GM19455 (cell line): ENCODE measurements at regions not wholly inside any gene's neighbourhood (a gene's known extent, or its start where the extent isn't known, plus 50 kb on each side); places are given as distances from the start of the nearest gene placed in this dataset.

Experiments
- ATAC-seq: cut with Tn5 transposase; IDR thresholded peaks from one replicate; pipeline ENCODE4 v1.9.1; 2021; ENCODE audit not compliant: unreplicated experiment

DNA sequence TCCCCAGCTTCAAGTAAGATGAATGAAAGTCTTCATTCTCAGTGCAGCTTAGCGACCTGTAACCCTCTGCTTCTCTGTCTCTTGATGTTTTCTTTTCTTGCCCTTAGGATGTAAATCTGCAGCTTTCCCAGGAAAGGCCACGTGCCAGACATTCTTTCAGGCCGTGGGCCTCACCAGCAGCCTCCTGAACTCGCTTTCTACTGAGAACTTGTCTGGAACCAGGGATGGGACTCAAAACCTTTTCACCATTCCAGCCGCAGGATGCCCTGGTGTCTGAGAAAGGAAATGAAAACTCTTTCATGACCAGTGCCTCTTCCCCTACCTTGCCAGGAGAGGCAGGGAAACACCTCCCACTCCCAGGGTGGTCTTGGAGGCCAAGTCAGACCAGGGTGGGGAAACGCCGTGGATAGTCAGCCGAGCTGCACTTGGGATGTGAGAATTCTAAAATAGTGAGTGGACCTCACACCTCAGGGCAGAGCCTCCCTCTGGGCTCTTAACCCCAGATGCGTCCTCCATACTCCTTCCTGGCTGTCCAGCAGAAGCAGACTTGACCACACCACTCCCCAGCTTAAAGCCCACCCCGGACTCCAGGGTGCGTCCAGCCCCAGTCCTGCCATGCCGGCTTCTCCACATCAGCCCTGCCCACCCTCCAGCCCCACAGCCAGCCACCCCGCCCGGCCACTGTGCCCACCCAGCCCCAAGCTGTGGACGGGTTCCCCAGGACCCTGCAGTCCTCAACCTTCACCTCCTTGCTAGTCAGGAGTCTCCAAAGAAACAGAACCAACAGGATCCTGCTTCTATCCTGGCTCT lies 115.5 kb downstream of the TWIST2 start:
- ATAC-seq: no peak

- ATAC-seq: no peak
Observed at GRCh38 chr2:238963971-238964328, 116.1 kb downstream of the TWIST2 start.

GRCh38 chr2:238964544-238965067 lies 116.7 kb downstream of the TWIST2 start:
- no peak for ATAC-seq

GRCh38 chr2:238965371-238966071 lies 117.6 kb downstream of the TWIST2 start:
- ATAC-seq: no peak

GRCh38 chr2:238966072-238966937 lies 118.4 kb downstream of the TWIST2 start:
- no peak for ATAC-seq

DNA sequence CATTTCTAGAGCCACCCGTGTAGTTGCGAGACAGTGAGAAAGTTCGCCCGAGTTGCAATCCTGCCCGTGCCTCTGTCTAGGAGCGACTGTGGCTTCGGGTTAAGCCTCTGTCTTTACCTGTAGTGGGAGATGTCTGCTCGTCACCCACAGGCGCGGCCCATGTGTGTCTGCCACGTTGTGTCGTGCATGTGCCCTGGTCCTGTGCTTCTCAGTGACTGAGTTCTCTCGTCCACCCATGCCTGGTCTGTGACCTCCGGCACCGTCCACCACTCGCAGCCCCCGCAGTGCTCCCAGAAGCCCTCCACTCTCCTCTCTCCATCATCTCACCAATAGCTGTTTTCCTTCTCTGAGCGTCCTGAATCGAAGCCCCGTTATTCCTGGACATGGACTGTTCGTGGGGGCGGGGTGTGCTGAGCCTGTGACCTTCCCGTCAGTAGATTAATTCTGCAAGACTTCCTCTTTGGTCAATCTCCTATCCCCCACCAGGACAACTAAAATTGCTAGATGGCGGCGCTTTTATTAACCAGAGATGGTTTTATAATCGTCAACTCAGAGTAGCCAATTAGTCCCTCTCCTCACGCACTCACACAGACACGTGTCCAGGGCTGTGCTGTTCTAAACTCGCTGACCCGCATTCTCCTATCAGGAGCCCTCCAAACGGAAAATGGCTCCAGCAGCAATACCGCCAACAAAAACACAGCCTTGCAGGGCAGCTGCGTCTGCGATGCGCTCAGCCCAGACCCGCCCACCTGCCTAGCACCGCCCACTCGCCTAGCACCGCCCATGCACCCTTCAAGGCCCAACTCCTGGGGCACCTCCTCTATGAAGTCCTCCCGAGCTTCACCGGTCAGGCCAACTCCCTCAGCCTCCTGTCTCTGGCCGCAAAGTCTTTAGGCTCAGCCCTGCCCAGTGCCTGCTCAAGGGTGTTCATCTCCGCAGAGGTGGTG lies 119.4 kb downstream of the TWIST2 start:
- ATAC-seq: no peak

- no peak for ATAC-seq
Observed at GRCh38 chr2:238967978-238968360, 120.1 kb downstream of the TWIST2 start.

DNA sequence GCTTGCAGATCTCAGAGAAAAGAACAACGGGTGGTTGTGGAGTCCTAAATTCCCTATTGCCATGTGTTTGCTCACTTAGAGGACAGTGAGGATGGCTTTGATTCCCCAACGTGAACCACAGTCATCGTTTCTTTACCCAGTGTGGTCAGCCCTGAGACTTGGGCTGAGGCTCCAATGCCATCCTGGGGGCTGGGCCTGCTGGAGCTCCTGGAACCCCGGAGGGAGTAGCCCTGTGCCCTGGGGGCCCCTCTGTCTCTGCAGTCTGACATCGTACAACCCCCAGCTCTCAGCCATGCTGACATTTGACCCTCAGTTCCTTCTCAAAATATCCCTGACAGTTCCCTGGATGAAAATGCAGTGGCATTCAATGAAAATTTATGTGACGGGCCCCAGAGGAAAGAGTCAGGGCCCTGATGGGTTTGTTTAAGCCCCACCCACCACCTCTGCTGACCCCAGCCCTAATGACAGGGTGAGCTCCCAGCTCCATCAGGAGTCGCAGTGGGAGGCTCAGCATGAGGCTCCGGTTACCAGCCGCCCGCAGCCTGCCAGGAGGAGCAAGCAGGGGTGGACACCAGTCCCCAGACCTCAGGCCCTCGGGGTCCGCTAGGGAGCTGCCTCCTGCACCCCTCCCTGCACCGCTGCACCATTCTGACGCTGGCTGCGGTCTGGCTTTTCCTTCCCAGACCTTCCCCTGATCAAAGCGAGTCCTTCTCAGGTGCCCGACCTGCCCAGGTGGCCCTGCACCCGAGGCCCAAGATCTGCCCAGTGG lies 120.9 kb downstream of the TWIST2 start:
- no peak for ATAC-seq

- ATAC-seq: no peak
Observed at GRCh38 chr2:238969857-238970256, 122.0 kb downstream of the TWIST2 start.

GRCh38 chr2:238970553-238971081 lies 122.7 kb downstream of the TWIST2 start:
- peak; percentile 66 for ATAC-seq

- ATAC-seq: no peak
Observed at GRCh38 chr2:238971318-238972145, 123.6 kb downstream of the TWIST2 start.

DNA sequence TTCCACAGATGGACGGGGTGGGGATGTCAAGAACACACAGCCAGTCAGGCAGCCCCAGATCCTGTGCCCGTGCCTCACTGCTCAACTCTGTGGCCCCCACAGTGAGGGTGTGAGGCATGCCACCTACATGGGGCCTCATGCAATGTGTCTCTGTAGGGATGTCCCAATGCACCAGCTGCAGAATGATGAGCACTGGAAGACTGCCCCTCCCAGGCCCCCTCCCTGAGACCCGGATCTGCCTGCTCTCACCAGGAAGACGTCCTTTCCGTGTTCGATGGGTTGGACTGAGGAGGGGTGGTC lies 124.2 kb downstream of the TWIST2 start:
- no peak for ATAC-seq

- ATAC-seq: no peak
Observed at GRCh38 chr2:238973038-238973739, 125.3 kb downstream of the TWIST2 start.

DNA sequence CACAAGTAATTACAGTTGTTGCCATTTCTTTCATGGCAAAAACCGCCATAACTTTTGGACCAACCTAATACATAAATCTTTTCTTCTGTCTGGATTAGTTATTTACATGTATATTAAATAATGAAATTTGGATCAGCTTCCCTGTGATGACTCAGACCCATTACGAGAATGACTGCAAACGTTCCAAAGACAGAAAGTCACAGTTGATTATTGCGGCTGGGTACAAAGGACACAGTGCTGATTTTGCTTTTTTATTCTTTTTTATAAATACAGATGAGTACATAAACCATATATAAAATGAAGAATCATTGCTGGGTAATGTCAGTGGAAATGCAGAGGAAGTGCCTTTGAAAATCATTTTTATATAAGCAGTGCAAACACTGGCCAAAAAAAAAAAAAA lies 126.2 kb downstream of the TWIST2 start:
- ATAC-seq: no peak

- no peak for ATAC-seq
Observed at GRCh38 chr2:238974501-238975166, 126.7 kb downstream of the TWIST2 start.

GRCh38 chr2:238975408-238975807 lies 127.5 kb downstream of the TWIST2 start:
- no peak for ATAC-seq

DNA sequence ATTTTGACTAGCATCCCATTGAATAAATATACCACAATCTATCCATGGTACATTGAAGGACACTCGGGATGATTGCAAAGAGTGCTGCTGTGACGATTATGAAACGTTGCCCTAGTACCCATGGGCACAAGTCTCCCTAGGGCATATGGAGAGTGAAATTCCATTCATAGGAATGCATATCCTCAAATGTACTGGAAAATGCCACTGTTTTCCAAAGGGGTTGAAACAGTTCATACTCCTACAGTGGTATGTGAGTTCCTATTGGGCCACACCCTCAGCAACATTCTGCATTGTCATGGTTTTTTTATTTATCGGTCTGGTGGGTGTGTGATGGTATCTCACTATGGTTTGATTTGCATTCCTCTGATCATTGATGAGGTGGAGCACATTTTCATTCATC lies 130.6 kb downstream of the TWIST2 start:
- no peak for ATAC-seq
